Skin epidermis (tissue), 12 donors: ENCODE measurements at regions not wholly inside any gene's neighbourhood (a gene's known extent, or its start where the extent isn't known, plus 50 kb on each side); places are given as distances from the start of the nearest gene placed in this dataset.
"Not testable (repeated sequence)": the region's sequence is repeated elsewhere in the genome, so short reads cannot be mapped to it uniquely, and the experiment has no call there.

ENCODE experiments used
- H3K27ac ChIP-seq, 21 experiments: fragments of 200-600 bp; sonication (generic) in 11 of 21; one replicate each; pipeline ENCODE4 v1.5.0; 2020; ENCODE audit warnings: mild to moderate bottlenecking in 3 of 21, inconsistent platforms in 2 of 21, moderate library complexity in 2 of 21
- H3K4me3 ChIP-seq, 7 experiments: fragments of 200-600 bp; sonication (generic) in 2 of 7; one replicate each; pipeline ENCODE4 v1.5.0; 2020; ENCODE audit warnings: inconsistent platforms in 2 of 7, mild to moderate bottlenecking in 2 of 7, moderate library complexity in 1 of 7

GRCh38 chr11:116368784-116369183 is 404.0 kb downstream of the BUD13 start:
- H3K27ac ChIP-seq, result no peak overlapping the region
- H3K4me3 ChIP-seq, result no peak overlapping the region

- H3K27ac ChIP-seq, result no peak overlapping the region
- no peak overlapping the region for H3K4me3 ChIP-seq
Observed at GRCh38 chr11:116366980-116367645, 405.7 kb downstream of the BUD13 start.

- H3K4me3 ChIP-seq, result no peak overlapping the region
- no peak overlapping the region for H3K27ac ChIP-seq
Observed at GRCh38 chr11:116366451-116366850, 406.3 kb downstream of the BUD13 start.

- not testable (repeated sequence) for H3K27ac ChIP-seq, H3K4me3 ChIP-seq
Observed at GRCh38 chr11:116364925-116365324, 407.9 kb downstream of the BUD13 start.

- H3K4me3 ChIP-seq, result no peak overlapping the region
- H3K27ac ChIP-seq, result no peak overlapping the region
Observed at GRCh38 chr11:116364348-116364747, 408.4 kb downstream of the BUD13 start.

GRCh38 chr11:116360221-116360941 is 412.4 kb downstream of the BUD13 start:
- H3K4me3 ChIP-seq, result no peak overlapping the region
- no peak overlapping the region for H3K27ac ChIP-seq

GRCh38 chr11:116357784-116358544 is 414.8 kb downstream of the BUD13 start:
- no peak overlapping the region for H3K4me3 ChIP-seq
- no peak overlapping the region for H3K27ac ChIP-seq

- Histone ChIP-seq H3K4me3 (no peak overlapping the region), H3K27ac (no peak overlapping the region)
Observed at GRCh38 chr11:116356451-116356850, 416.3 kb downstream of the BUD13 start.

GRCh38 chr11:116355104-116355503 is 417.7 kb downstream of the BUD13 start:
- Histone ChIP-seq H3K4me3 (no peak overlapping the region), H3K27ac (no peak overlapping the region)

- no peak overlapping the region for H3K4me3 ChIP-seq
- no peak overlapping the region for H3K27ac ChIP-seq
Observed at GRCh38 chr11:116353589-116353988, 419.2 kb downstream of the BUD13 start.

- H3K27ac ChIP-seq, result no peak overlapping the region
- no peak overlapping the region for H3K4me3 ChIP-seq
Observed at GRCh38 chr11:116352881-116353280, 419.9 kb downstream of the BUD13 start.

GRCh38 chr11:116348226-116348625 is 424.6 kb downstream of the BUD13 start:
- Histone ChIP-seq H3K4me3 (no peak overlapping the region), H3K27ac (no peak overlapping the region)

- H3K4me3 ChIP-seq, result no peak overlapping the region
- H3K27ac ChIP-seq, result no peak overlapping the region
Observed at GRCh38 chr11:116345575-116345974, 427.2 kb downstream of the BUD13 start.

- no peak overlapping the region for H3K4me3 ChIP-seq
- H3K27ac ChIP-seq, result no peak overlapping the region
Observed at GRCh38 chr11:116344601-116345000, 428.2 kb downstream of the BUD13 start.

GRCh38 chr11:116343270-116343669 is 429.5 kb downstream of the BUD13 start:
- Histone ChIP-seq H3K27ac (no peak overlapping the region), H3K4me3 (no peak overlapping the region)

GRCh38 chr11:116342148-116342547 is 430.6 kb downstream of the BUD13 start:
- Histone ChIP-seq H3K27ac (no peak overlapping the region), H3K4me3 (no peak overlapping the region)

- no peak overlapping the region for H3K4me3 ChIP-seq
- H3K27ac ChIP-seq, result no peak overlapping the region
Observed at GRCh38 chr11:116339306-116340098, 433.3 kb downstream of the BUD13 start.

- H3K27ac ChIP-seq, H3K4me3 ChIP-seq: not testable (repeated sequence)
Observed at GRCh38 chr11:116338500-116338899, 434.3 kb downstream of the BUD13 start.

- no peak overlapping the region for H3K4me3 ChIP-seq
Observed at GRCh38 chr11:116336540-116336939, 436.2 kb downstream of the BUD13 start.

GRCh38 chr11:116335891-116336290 is 436.9 kb downstream of the BUD13 start:
- no peak overlapping the region for H3K27ac ChIP-seq
- H3K4me3 ChIP-seq, result no peak overlapping the region

More at GRCh38 chr11:116336540-116336939, 436.2 kb downstream of the BUD13 start:
- H3K27ac ChIP-seq, result no peak overlapping the region
